Endodermal cell (in vitro differentiated cells): ENCODE measurements at regions not wholly inside any gene's neighbourhood (a gene's known extent, or its start where the extent isn't known, plus 50 kb on each side); places are given as distances from the start of the nearest gene placed in this dataset.

Experiments
- DNase-seq: peaks from one replicate; pipeline ENCODE4 v3.0.0-alpha.2; 2017
- H3K27ac ChIP-seq: 2 replicates; pipeline ENCODE4 v1.5.1; 2013; ENCODE audit warnings: mild to moderate bottlenecking, low read depth, low read length, moderate library complexity
- H3K27me3 ChIP-seq: 2 replicates; pipeline ENCODE4 v1.6.1; 2013; ENCODE audit warnings: mild to moderate bottlenecking, low read length, moderate library complexity; ENCODE audit not compliant: insufficient read depth, control insufficient read depth, poor library complexity, severe bottlenecking
- H3K36me3 ChIP-seq: 2 replicates; pipeline ENCODE4 v1.7.0; 2013; ENCODE audit warnings: mild to moderate bottlenecking, low read length, moderate library complexity; ENCODE audit not compliant: control insufficient read depth, insufficient read depth
- H3K4me1 ChIP-seq: one replicate; pipeline ENCODE4 v1.7.0; 2013; ENCODE audit warnings: low read length; ENCODE audit not compliant: control insufficient read depth, insufficient read depth
- H3K4me3 ChIP-seq: 2 replicates; pipeline ENCODE4 v1.5.1; 2013; ENCODE audit warnings: mild to moderate bottlenecking, low read length, moderate library complexity
- H3K9ac ChIP-seq: 2 replicates; pipeline ENCODE4 v1.6.1; 2013; ENCODE audit warnings: mild to moderate bottlenecking, low read length, moderate library complexity; ENCODE audit not compliant: poor library complexity, severe bottlenecking; ENCODE audit errors: extremely low read depth
- H3K9me3 ChIP-seq: 2 replicates; pipeline ENCODE4 v1.6.1; 2013; ENCODE audit warnings: mild to moderate bottlenecking, low read length, moderate library complexity; ENCODE audit not compliant: control insufficient read depth
- H3K27ac Mint-ChIP-seq: 2 replicates; pipeline ENCODE4 v1.8.0; 2020; ENCODE audit warnings: mixed read lengths
- H3K27me3 Mint-ChIP-seq: 2 replicates; pipeline ENCODE4 v1.8.0; 2021; ENCODE audit warnings: mild to moderate bottlenecking, mixed read lengths; ENCODE audit not compliant: insufficient read depth
- H3K36me3 Mint-ChIP-seq: 2 replicates; pipeline ENCODE4 v1.8.0; 2020; ENCODE audit warnings: low read depth, mixed read lengths
- H3K4me1 Mint-ChIP-seq: 2 replicates; pipeline ENCODE4 v1.8.0; 2020; ENCODE audit warnings: mixed read lengths
- H3K4me3 Mint-ChIP-seq: 2 replicates; pipeline ENCODE4 v1.8.0; 2020; ENCODE audit warnings: mild to moderate bottlenecking, moderate library complexity, mixed read lengths
- H3K9me3 Mint-ChIP-seq: 2 replicates; pipeline ENCODE4 v1.8.0; 2020; ENCODE audit warnings: mild to moderate bottlenecking, mixed read lengths
- CTCF ChIP-seq: fragments of 200-600 bp; sonication (generic); conservative IDR thresholded peaks from 2 replicates; pipeline ENCODE4 v1.5.0; 2021; ENCODE audit warnings: antibody characterized with exemption, mild to moderate bottlenecking
- WGBS, 2 experiments: methylation state at CpG; one replicate each; pipeline versions ENCODE4 v1.1.5 to v1.1.7; 2013; ENCODE audit warnings: missing lambda C conversion rate in 2 of 2, mixed read lengths in 1 of 2; ENCODE audit not compliant: insufficient coverage in 1 of 2, insufficient read length in 1 of 2; 5-methylcytosine and 5-hydroxymethylcytosine counted together

- no peaks in the 10 kb centered on the region for H3K4me1 Mint-ChIP-seq
- Histone ChIP-seq H3K4me3 (no peak overlapping the region), H3K4me1 (no peaks in the 10 kb centered on the region), H3K27ac (no peak overlapping the region), H3K36me3 (no peaks in the 10 kb centered on the region), H3K9ac (no peak overlapping the region), H3K27me3 (no peaks in the 10 kb centered on the region), H3K9me3 (no peaks in the 10 kb centered on the region)
- TF ChIP-seq CTCF, result no peak
- H3K9me3 Mint-ChIP-seq, result peaks cover 1% of the 10 kb centered on the region
- WGBS, 2 experiments, result 96 to 100% methylated on average over 2 to 4 of the region's 4 CpGs
- H3K27me3 Mint-ChIP-seq, result no peaks in the 10 kb centered on the region
- H3K27ac Mint-ChIP-seq, result no peak overlapping the region
- no peaks in the 10 kb centered on the region for H3K36me3 Mint-ChIP-seq
- no peak for DNase-seq
- no peak overlapping the region for H3K4me3 Mint-ChIP-seq
These were observed 135.7 kb downstream of the ADSS2 start for GRCh38 chr1:244315996-244316395.

- H3K9me3 ChIP-seq, result no peaks in the 10 kb centered on the region
- Mint-ChIP-seq H3K27me3 (no peaks in the 10 kb centered on the region), H3K4me3 (no peak overlapping the region), H3K9me3 (peaks cover 3% of the 10 kb centered on the region), H3K27ac (no peak overlapping the region), H3K36me3 (no peaks in the 10 kb centered on the region), H3K4me1 (no peaks in the 10 kb centered on the region)
- WGBS, 2 experiments, result 90 to 91% methylated on average over 6 of the region's 6 CpGs
- no peak overlapping the region for H3K27ac ChIP-seq
- DNase-seq, result no peak
- no peak overlapping the region for H3K9ac ChIP-seq
- H3K36me3 ChIP-seq, result no peaks in the 10 kb centered on the region
- no peak for TF ChIP-seq CTCF
- H3K27me3 ChIP-seq, result no peaks in the 10 kb centered on the region
- H3K4me3 ChIP-seq, result no peak overlapping the region
- H3K4me1 ChIP-seq, result no peaks in the 10 kb centered on the region
These were observed 135.3 kb downstream of the ADSS2 start for GRCh38 chr1:244316407-244316806.

DNA sequence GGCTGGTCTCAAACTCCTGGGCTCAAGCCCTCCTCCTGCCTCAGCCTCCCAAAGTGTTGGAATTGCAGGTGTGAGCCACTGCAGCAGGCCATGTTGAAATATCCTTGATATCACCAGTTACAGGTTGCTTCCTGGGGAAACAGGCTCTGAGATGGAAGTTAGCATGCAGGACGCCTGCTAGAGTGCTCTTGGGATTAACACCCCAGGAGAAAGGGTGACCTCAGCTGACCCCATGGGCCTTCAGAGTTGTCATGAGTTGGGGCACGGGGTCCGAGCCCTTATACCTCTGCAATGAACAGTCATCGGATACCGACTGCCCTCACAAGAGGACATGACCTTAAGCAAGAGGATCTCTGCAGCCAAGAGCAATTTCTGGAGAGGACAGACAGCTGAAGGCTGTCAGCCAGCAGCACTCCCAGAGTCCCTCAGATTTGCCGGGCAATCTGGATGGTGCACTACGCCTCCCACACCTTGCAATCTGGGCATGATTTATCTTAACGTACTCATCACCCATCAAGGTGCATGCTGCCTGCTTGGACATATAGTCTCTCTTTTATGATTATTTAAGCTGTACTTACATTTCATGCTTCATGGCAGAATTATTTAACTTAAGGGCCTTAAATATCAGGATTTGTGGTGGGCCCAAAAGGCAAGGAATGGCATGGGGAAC, 134.6 kb downstream of the ADSS2 start:
- Histone ChIP-seq H3K27ac (no peak overlapping the region), H3K27me3 (no peaks in the 10 kb centered on the region), H3K4me1 (no peaks in the 10 kb centered on the region), H3K36me3 (no peaks in the 10 kb centered on the region), H3K9me3 (peaks cover 3% of the 10 kb centered on the region), H3K9ac (no peak overlapping the region), H3K4me3 (no peak overlapping the region)
- DNase-seq, result no peak
- no peaks in the 10 kb centered on the region for H3K27me3 Mint-ChIP-seq
- no peak overlapping the region for H3K4me3 Mint-ChIP-seq
- H3K4me1 Mint-ChIP-seq, result no peaks in the 10 kb centered on the region
- WGBS, 2 experiments, result 89 to 92% methylated on average over 5 to 8 of the region's 8 CpGs
- TF ChIP-seq CTCF, result no peak
- peaks cover 10% of the 10 kb centered on the region for H3K9me3 Mint-ChIP-seq
- no peaks in the 10 kb centered on the region for H3K36me3 Mint-ChIP-seq
- H3K27ac Mint-ChIP-seq, result no peak overlapping the region
